ENCODE measurements at regions not wholly inside any gene's neighbourhood (a gene's known extent, or its start where the extent isn't known, plus 50 kb on each side); places are given as distances from the start of the nearest gene placed in this dataset.

DNA sequence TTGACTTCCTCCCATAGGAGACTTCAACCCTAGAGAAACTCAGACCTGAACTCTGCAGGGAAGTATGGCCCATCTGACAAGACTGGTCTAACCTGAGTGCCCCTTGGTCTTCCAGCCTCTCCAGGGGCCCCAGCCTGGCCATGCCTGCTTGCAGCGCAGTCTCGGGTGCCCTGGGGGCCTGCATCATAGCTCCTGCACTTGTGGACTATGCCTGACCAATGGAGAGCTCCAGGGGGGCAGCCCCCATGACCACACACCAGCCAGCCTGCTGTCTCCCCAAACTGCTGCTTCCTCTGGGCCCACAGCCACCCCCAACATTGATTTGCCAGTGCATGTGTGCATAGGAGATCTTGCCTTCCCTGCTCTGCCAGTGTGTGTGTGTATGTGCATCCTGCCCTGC lies 608.6 kb upstream of the MARCKS start:
- Histone ChIP-seq H3K9me2 (ENCODE audit: insufficient read depth) (peaks cover 5% of the 10 kb centered on the region; the same call in 1 of the 2 replicates), H3K4me1 (ENCODE audit: insufficient read depth) (no peaks in the 10 kb centered on the region), H3F3A (replicated peaks; ENCODE audit: low read depth) (no peaks in the 10 kb centered on the region), H3K79me2 (replicated peaks; ENCODE audit: insufficient read depth) (no peaks in the 10 kb centered on the region), H3K4me2 (no peak overlapping the region), H3K4me3 (no peak overlapping the region), H2AFZ (no peak overlapping the region), H3K27me3 (ENCODE audit: insufficient read depth) (no peaks in the 10 kb centered on the region), H3K36me3 (ENCODE audit: insufficient read depth) (no peaks in the 10 kb centered on the region), H3K27ac (ENCODE audit: low read depth) (no peak overlapping the region), H4K20me1 (replicated peaks; ENCODE audit: insufficient read depth) (no peaks in the 10 kb centered on the region)
- Mint-ChIP-seq H3K4me3 (no peak overlapping the region), H3K4me1 (no peaks in the 10 kb centered on the region), H3K27ac (no peak overlapping the region), H3K9me3 (peaks cover 6% of the 10 kb centered on the region; the same call in 1 of the 3 replicates), H3K36me3 (ENCODE audit: low read depth) (no peaks in the 10 kb centered on the region), H3K27me3 (ENCODE audit: insufficient read depth, low read depth, poor library complexity) (peaks cover 1% of the 10 kb centered on the region)
- DNase-seq (ENCODE audit: low spot score): no peak
- ATAC-seq: no peak
- TF ChIP-seq EZH2phosphoT487 (IDR thresholded peaks at IDR 0.05; ENCODE audit: unreplicated experiment): no peak
- TF ChIP-seq JUNB (IDR thresholded peaks at IDR 0.05; ENCODE audit: unreplicated experiment): no peak
- TF ChIP-seq ZNF114 (CRISPR knock-in tag; IDR thresholded peaks at IDR 0.05): no peak
- TF ChIP-seq, protein P1, sequence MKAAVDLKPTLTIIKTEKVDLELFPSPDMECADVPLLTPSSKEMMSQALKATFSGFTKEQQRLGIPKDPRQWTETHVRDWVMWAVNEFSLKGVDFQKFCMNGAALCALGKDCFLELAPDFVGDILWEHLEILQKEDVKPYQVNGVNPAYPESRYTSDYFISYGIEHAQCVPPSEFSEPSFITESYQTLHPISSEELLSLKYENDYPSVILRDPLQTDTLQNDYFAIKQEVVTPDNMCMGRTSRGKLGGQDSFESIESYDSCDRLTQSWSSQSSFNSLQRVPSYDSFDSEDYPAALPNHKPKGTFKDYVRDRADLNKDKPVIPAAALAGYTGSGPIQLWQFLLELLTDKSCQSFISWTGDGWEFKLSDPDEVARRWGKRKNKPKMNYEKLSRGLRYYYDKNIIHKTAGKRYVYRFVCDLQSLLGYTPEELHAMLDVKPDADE (IDR thresholded peaks at IDR 0.05): no peak
- TF ChIP-seq NANOG (IDR thresholded peaks at IDR 0.05; ENCODE audit: borderline replicate concordance): no peak
- TF ChIP-seq CREB1 (CRISPR knock-in tag; IDR thresholded peaks at IDR 0.05; ENCODE audit: low read depth): no peak
- TF ChIP-seq, protein P2, sequence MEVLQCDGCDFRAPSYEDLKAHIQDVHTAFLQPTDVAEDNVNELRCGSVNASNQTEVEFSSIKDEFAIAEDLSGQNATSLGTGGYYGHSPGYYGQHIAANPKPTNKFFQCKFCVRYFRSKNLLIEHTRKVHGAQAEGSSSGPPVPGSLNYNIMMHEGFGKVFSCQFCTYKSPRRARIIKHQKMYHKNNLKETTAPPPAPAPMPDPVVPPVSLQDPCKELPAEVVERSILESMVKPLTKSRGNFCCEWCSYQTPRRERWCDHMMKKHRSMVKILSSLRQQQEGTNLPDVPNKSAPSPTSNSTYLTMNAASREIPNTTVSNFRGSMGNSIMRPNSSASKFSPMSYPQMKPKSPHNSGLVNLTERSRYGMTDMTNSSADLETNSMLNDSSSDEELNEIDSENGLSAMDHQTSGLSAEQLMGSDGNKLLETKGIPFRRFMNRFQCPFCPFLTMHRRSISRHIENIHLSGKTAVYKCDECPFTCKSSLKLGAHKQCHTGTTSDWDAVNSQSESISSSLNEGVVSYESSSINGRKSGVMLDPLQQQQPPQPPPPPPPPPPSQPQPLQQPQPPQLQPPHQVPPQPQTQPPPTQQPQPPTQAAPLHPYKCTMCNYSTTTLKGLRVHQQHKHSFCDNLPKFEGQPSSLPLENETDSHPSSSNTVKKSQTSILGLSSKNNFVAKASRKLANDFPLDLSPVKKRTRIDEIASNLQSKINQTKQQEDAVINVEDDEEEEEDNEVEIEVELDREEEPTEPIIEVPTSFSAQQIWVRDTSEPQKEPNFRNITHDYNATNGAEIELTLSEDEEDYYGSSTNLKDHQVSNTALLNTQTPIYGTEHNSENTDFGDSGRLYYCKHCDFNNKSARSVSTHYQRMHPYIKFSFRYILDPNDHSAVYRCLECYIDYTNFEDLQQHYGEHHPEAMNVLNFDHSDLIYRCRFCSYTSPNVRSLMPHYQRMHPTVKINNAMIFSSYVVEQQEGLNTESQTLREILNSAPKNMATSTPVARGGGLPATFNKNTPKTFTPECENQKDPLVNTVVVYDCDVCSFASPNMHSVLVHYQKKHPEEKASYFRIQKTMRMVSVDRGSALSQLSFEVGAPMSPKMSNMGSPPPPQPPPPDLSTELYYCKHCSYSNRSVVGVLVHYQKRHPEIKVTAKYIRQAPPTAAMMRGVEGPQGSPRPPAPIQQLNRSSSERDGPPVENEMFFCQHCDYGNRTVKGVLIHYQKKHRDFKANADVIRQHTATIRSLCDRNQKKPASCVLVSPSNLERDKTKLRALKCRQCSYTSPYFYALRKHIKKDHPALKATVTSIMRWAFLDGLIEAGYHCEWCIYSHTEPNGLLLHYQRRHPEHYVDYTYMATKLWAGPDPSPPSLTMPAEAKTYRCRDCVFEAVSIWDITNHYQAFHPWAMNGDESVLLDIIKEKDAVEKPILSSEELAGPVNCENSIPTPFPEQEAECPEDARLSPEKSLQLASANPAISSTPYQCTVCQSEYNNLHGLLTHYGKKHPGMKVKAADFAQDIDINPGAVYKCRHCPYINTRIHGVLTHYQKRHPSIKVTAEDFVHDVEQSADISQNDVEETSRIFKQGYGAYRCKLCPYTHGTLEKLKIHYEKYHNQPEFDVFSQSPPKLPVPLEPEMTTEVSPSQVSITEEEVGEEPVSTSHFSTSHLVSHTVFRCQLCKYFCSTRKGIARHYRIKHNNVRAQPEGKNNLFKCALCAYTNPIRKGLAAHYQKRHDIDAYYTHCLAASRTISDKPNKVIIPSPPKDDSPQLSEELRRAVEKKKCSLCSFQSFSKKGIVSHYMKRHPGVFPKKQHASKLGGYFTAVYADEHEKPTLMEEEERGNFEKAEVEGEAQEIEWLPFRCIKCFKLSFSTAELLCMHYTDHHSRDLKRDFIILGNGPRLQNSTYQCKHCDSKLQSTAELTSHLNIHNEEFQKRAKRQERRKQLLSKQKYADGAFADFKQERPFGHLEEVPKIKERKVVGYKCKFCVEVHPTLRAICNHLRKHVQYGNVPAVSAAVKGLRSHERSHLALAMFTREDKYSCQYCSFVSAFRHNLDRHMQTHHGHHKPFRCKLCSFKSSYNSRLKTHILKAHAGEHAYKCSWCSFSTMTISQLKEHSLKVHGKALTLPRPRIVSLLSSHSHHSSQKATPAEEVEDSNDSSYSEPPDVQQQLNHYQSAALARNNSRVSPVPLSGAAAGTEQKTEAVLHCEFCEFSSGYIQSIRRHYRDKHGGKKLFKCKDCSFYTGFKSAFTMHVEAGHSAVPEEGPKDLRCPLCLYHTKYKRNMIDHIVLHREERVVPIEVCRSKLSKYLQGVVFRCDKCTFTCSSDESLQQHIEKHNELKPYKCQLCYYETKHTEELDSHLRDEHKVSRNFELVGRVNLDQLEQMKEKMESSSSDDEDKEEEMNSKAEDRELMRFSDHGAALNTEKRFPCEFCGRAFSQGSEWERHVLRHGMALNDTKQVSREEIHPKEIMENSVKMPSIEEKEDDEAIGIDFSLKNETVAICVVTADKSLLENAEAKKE (CRISPR knock-in tag; IDR thresholded peaks at IDR 0.05): no peak
- TF ChIP-seq, protein P3, sequence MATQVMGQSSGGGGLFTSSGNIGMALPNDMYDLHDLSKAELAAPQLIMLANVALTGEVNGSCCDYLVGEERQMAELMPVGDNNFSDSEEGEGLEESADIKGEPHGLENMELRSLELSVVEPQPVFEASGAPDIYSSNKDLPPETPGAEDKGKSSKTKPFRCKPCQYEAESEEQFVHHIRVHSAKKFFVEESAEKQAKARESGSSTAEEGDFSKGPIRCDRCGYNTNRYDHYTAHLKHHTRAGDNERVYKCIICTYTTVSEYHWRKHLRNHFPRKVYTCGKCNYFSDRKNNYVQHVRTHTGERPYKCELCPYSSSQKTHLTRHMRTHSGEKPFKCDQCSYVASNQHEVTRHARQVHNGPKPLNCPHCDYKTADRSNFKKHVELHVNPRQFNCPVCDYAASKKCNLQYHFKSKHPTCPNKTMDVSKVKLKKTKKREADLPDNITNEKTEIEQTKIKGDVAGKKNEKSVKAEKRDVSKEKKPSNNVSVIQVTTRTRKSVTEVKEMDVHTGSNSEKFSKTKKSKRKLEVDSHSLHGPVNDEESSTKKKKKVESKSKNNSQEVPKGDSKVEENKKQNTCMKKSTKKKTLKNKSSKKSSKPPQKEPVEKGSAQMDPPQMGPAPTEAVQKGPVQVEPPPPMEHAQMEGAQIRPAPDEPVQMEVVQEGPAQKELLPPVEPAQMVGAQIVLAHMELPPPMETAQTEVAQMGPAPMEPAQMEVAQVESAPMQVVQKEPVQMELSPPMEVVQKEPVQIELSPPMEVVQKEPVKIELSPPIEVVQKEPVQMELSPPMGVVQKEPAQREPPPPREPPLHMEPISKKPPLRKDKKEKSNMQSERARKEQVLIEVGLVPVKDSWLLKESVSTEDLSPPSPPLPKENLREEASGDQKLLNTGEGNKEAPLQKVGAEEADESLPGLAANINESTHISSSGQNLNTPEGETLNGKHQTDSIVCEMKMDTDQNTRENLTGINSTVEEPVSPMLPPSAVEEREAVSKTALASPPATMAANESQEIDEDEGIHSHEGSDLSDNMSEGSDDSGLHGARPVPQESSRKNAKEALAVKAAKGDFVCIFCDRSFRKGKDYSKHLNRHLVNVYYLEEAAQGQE (IDR thresholded peaks at IDR 0.05; ENCODE audit: unreplicated experiment): no peak
- TF ChIP-seq POLR2AphosphoS5 (IDR thresholded peaks at IDR 0.05; ENCODE audit: low read depth): no peak
- TF ChIP-seq STAT1 (IDR thresholded peaks at IDR 0.05; ENCODE audit: unreplicated experiment): no peak
- TF ChIP-seq, protein P4, sequence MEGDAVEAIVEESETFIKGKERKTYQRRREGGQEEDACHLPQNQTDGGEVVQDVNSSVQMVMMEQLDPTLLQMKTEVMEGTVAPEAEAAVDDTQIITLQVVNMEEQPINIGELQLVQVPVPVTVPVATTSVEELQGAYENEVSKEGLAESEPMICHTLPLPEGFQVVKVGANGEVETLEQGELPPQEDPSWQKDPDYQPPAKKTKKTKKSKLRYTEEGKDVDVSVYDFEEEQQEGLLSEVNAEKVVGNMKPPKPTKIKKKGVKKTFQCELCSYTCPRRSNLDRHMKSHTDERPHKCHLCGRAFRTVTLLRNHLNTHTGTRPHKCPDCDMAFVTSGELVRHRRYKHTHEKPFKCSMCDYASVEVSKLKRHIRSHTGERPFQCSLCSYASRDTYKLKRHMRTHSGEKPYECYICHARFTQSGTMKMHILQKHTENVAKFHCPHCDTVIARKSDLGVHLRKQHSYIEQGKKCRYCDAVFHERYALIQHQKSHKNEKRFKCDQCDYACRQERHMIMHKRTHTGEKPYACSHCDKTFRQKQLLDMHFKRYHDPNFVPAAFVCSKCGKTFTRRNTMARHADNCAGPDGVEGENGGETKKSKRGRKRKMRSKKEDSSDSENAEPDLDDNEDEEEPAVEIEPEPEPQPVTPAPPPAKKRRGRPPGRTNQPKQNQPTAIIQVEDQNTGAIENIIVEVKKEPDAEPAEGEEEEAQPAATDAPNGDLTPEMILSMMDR (conservative IDR thresholded peaks at IDR 0.05; ENCODE audit: low read depth in 2 of 2): no peak
- no peak for TF ChIP-seq EZH2 (IDR thresholded peaks at IDR 0.05; ENCODE audit: low read depth, unreplicated experiment)
- TF ChIP-seq ZNF331 (CRISPR knock-in tag; IDR thresholded peaks at IDR 0.05; ENCODE audit: low read depth): no peak
